ENCODE measurements at regions not wholly inside any gene's neighbourhood (a gene's known extent, or its start where the extent isn't known, plus 50 kb on each side); places are given as distances from the start of the nearest gene placed in this dataset.

- TF ChIP-seq, protein P1, sequence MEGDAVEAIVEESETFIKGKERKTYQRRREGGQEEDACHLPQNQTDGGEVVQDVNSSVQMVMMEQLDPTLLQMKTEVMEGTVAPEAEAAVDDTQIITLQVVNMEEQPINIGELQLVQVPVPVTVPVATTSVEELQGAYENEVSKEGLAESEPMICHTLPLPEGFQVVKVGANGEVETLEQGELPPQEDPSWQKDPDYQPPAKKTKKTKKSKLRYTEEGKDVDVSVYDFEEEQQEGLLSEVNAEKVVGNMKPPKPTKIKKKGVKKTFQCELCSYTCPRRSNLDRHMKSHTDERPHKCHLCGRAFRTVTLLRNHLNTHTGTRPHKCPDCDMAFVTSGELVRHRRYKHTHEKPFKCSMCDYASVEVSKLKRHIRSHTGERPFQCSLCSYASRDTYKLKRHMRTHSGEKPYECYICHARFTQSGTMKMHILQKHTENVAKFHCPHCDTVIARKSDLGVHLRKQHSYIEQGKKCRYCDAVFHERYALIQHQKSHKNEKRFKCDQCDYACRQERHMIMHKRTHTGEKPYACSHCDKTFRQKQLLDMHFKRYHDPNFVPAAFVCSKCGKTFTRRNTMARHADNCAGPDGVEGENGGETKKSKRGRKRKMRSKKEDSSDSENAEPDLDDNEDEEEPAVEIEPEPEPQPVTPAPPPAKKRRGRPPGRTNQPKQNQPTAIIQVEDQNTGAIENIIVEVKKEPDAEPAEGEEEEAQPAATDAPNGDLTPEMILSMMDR (IDR thresholded peaks at IDR 0.05): no peak
- TF ChIP-seq EZH2 (IDR thresholded peaks at IDR 0.05): no peak
- no peak for TF ChIP-seq EZH2phosphoT487 (IDR thresholded peaks at IDR 0.05)
Measured at GRCh38 chr1:24254783-24255182, 64.4 kb upstream of the GRHL3 start.
